MM.1S (cell line): ENCODE measurements at regions not wholly inside any gene's neighbourhood (a gene's known extent, or its start where the extent isn't known, plus 50 kb on each side); places are given as distances from the start of the nearest gene placed in this dataset.

ENCODE experiments used
- CTCF ChIP-seq: fragments of 300-600 bp; sonication (generic); IDR thresholded peaks from 2 replicates; pipeline ENCODE4 v1.5.1; 2016; ENCODE audit warnings: antibody characterized with exemption, low read length, mixed read lengths
- EZH2 ChIP-seq: fragments of 300-600 bp; sonication (generic); optimal IDR thresholded peaks from 2 replicates; pipeline ENCODE3; 2017; ENCODE audit warnings: low read depth, mild to moderate bottlenecking, antibody characterized with exemption, low read length, mixed read lengths

- no peak for TF ChIP-seq CTCF
- TF ChIP-seq EZH2 = no peak
Measured at GRCh38 chr13:54356209-54356608, 1327.6 kb downstream of the OLFM4 start.
